SK-N-SH treated with all-trans-retinoic acid at 6 μM for 48 hours (cell line): ENCODE measurements at regions not wholly inside any gene's neighbourhood (a gene's known extent, or its start where the extent isn't known, plus 50 kb on each side); places are given as distances from the start of the nearest gene placed in this dataset.
A peak's percentile ranks its signal among the peaks of the same experiment; 100 is the strongest.

Experiments used
- ATAC-seq: fragments of 200-7000 bp; cut with Tn5 transposase; 3 replicates; pipeline ENCODE4 v1.9.1; 2020; ENCODE audit warnings: mild to moderate bottlenecking, moderate library complexity
- ARNTL ChIP-seq: fragments of 450-650 bp; formaldehyde crosslinking; IDR thresholded peaks from 2 replicates; pipeline ENCODE4 v1.5.0; 2020; ENCODE audit warnings: low read depth, mild to moderate bottlenecking, moderate library complexity, borderline replicate concordance
- BACH2 ChIP-seq: fragments of 250-450 bp; sonication (Bioruptor Pico); IDR thresholded peaks from 2 replicates; pipeline ENCODE4 v1.9.0; 2021; ENCODE audit warnings: mild to moderate bottlenecking, borderline replicate concordance
- CSDC2 ChIP-seq: fragments of 250-450 bp; sonication (Bioruptor Pico); IDR thresholded peaks from 2 replicates; pipeline ENCODE4 v1.5.0; 2020; ENCODE audit warnings: mild to moderate bottlenecking, moderate library complexity
- ESRRG ChIP-seq: fragments of 250-450 bp; sonication (Bioruptor Pico); IDR thresholded peaks from 2 replicates; pipeline ENCODE4 v1.6.1; 2021; ENCODE audit warnings: mild to moderate bottlenecking
- GLIS3 ChIP-seq: fragments of 250-450 bp; sonication (Bioruptor Pico); IDR thresholded peaks from 2 replicates; pipeline ENCODE4 v1.5.0; 2020; ENCODE audit warnings: mild to moderate bottlenecking, moderate library complexity
- ISL1 ChIP-seq: fragments of 250-450 bp; sonication (Bioruptor Pico); IDR thresholded peaks from 2 replicates; pipeline ENCODE4 v2.1.2; 2022; ENCODE audit warnings: mild to moderate bottlenecking, moderate library complexity
- OSR1 ChIP-seq: fragments of 250-450 bp; sonication (Bioruptor Pico); IDR thresholded peaks from 2 replicates; pipeline ENCODE4 v1.8.0; 2022; ENCODE audit warnings: moderate library complexity, mild to moderate bottlenecking, inconsistent platforms
- PPARA ChIP-seq: fragments of 250-450 bp; sonication (Bioruptor Pico); IDR thresholded peaks from 2 replicates; pipeline ENCODE4 v1.5.0; 2020; ENCODE audit warnings: mild to moderate bottlenecking, borderline replicate concordance
- RARB ChIP-seq: fragments of 250-450 bp; sonication (Bioruptor Pico); IDR thresholded peaks from 2 replicates; pipeline ENCODE4 v1.8.0; 2021; ENCODE audit warnings: mild to moderate bottlenecking, moderate library complexity
- SNAI2 ChIP-seq: fragments of 250-450 bp; sonication (Bioruptor Pico); IDR thresholded peaks from 2 replicates; pipeline ENCODE4 v1.5.0; 2020; ENCODE audit warnings: mild to moderate bottlenecking, moderate library complexity
- TCF4 ChIP-seq: fragments of 250-450 bp; sonication (Bioruptor Pico); IDR thresholded peaks from 2 replicates; pipeline ENCODE4 v1.8.0; 2021; ENCODE audit warnings: mild to moderate bottlenecking, moderate library complexity, borderline replicate concordance
- TOX ChIP-seq: fragments of 250-450 bp; sonication (Bioruptor Pico); IDR thresholded peaks from 2 replicates; pipeline ENCODE4 v1.8.0; 2021; ENCODE audit warnings: mild to moderate bottlenecking, moderate library complexity, borderline replicate concordance
- ZC3H10 ChIP-seq: fragments of 250-450 bp; sonication (Bioruptor Pico); IDR thresholded peaks from 2 replicates; pipeline ENCODE4 v1.5.1; 2021; ENCODE audit warnings: mild to moderate bottlenecking, moderate library complexity
- ZFP3 ChIP-seq: fragments of 250-450 bp; sonication (Bioruptor Pico); IDR thresholded peaks from 2 replicates; pipeline ENCODE4 v1.5.0; 2020; ENCODE audit warnings: mild to moderate bottlenecking, moderate library complexity
- ZFP30 ChIP-seq: fragments of 450-650 bp; formaldehyde crosslinking; IDR thresholded peaks from 2 replicates; pipeline ENCODE4 v1.5.0; 2022; ENCODE audit warnings: mild to moderate bottlenecking, moderate library complexity
- ZNF565 ChIP-seq: fragments of 450-650 bp; formaldehyde crosslinking; conservative IDR thresholded peaks from 2 replicates; pipeline ENCODE4 v1.5.0; 2020; ENCODE audit warnings: low read depth, mild to moderate bottlenecking, moderate library complexity
- ZNF70 ChIP-seq: fragments of 450-650 bp; formaldehyde crosslinking; IDR thresholded peaks from 2 replicates; pipeline ENCODE4 v1.5.0; 2020; ENCODE audit warnings: mild to moderate bottlenecking, moderate library complexity
- ZNF8 ChIP-seq: fragments of 450-650 bp; formaldehyde crosslinking; IDR thresholded peaks from 2 replicates; pipeline ENCODE4 v1.5.0; 2020; ENCODE audit warnings: mild to moderate bottlenecking, moderate library complexity
- TF ChIP-seq, protein P1 (sequence below): fragments of 250-450 bp; sonication (Bioruptor Pico); IDR thresholded peaks from 2 replicates; pipeline ENCODE4 v1.8.0; 2021; ENCODE audit warnings: low read depth, mild to moderate bottlenecking, moderate library complexity, borderline replicate concordance
- TF ChIP-seq, protein P2 (sequence below): fragments of 250-450 bp; sonication (Bioruptor Pico); IDR thresholded peaks from 2 replicates; pipeline ENCODE4 v1.5.0; 2020; ENCODE audit warnings: mild to moderate bottlenecking, moderate library complexity
- TF ChIP-seq, protein P3 (sequence below): fragments of 250-450 bp; sonication (Bioruptor Pico); IDR thresholded peaks from 2 replicates; pipeline ENCODE4 v1.5.1; 2020; ENCODE audit warnings: low read depth, mild to moderate bottlenecking, moderate library complexity
- TF ChIP-seq, protein P4 (sequence below): fragments of 250-450 bp; sonication (Bioruptor Pico); IDR thresholded peaks from 2 replicates; pipeline ENCODE4 v1.5.1; 2021; ENCODE audit warnings: mild to moderate bottlenecking, moderate library complexity
- TF ChIP-seq, protein P5 (sequence below): fragments of 250-450 bp; sonication (Bioruptor Pico); IDR thresholded peaks from 2 replicates; pipeline ENCODE4 v1.8.0; 2020; ENCODE audit warnings: mild to moderate bottlenecking, moderate library complexity, borderline replicate concordance

DNA sequence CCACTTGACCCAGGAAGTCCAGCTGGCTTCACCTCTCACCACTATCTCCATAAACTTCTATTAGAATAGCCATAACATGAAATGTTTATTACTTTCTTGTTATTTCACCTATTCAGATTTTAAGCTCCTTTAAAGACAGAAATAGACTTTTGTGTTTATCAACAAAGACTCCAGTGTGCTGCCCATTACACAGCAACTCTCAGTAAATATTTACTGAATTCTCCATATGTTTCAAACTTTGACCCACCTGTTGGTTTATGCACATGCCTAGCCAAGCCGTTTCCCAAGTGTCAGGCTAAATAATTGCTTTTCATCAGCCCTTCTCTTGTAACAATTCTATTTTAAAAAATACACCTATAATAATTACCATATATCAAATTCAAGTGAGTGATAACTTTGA, 242.9 kb upstream of the NEIL3 start:
- no peak for ATAC-seq
- TF ChIP-seq TCF4 (CRISPR knock-in tag) (no peak), ZFP3 (CRISPR knock-in tag) (no peak), OSR1 (CRISPR knock-in tag) (no peak), PPARA (CRISPR knock-in tag) (no peak), TOX (CRISPR knock-in tag) (no peak), SNAI2 (CRISPR knock-in tag) (no peak)

DNA sequence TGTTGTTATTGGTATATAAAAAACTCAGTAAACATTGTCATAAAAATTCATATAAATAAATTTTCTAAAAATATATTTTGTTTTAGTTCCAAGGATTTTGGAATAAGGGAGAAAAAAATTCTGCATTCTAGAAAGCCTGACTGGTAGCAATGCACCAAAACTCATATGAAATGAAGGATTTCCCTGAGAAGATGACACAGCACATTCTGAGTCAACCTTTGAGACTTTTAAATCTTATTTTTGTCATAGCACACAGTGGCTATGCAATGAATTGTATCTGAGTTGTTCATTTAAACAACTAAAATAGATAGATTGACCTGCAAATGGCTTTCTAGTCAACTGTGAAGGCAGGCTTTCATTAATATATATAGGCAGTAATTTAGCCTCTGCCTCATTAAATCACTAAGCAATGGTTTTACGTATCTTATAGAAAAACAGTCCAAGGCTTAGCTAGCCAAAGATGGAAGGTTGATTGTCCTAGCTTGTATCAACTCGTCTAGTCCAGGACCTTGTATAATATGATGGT, 239.1 kb upstream of the NEIL3 start:
- ATAC-seq, result no peak
- TF ChIP-seq ZC3H10 (CRISPR knock-in tag) (no peak), ISL1 (CRISPR knock-in tag) (no peak), ESRRG (CRISPR knock-in tag) (no peak), ARNTL (no peak), CSDC2 (CRISPR knock-in tag) (no peak), TOX (CRISPR knock-in tag) (no peak)
- TF ChIP-seq, protein P1, sequence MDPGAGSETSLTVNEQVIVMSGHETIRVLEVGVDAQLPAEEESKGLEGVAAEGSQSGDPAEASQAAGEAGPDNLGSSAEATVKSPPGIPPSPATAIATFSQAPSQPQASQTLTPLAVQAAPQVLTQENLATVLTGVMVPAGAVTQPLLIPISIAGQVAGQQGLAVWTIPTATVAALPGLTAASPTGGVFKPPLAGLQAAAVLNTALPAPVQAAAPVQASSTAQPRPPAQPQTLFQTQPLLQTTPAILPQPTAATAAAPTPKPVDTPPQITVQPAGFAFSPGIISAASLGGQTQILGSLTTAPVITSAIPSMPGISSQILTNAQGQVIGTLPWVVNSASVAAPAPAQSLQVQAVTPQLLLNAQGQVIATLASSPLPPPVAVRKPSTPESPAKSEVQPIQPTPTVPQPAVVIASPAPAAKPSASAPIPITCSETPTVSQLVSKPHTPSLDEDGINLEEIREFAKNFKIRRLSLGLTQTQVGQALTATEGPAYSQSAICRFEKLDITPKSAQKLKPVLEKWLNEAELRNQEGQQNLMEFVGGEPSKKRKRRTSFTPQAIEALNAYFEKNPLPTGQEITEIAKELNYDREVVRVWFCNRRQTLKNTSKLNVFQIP, result no peak
- TF ChIP-seq, all 23 proteins: peak for 0

DNA sequence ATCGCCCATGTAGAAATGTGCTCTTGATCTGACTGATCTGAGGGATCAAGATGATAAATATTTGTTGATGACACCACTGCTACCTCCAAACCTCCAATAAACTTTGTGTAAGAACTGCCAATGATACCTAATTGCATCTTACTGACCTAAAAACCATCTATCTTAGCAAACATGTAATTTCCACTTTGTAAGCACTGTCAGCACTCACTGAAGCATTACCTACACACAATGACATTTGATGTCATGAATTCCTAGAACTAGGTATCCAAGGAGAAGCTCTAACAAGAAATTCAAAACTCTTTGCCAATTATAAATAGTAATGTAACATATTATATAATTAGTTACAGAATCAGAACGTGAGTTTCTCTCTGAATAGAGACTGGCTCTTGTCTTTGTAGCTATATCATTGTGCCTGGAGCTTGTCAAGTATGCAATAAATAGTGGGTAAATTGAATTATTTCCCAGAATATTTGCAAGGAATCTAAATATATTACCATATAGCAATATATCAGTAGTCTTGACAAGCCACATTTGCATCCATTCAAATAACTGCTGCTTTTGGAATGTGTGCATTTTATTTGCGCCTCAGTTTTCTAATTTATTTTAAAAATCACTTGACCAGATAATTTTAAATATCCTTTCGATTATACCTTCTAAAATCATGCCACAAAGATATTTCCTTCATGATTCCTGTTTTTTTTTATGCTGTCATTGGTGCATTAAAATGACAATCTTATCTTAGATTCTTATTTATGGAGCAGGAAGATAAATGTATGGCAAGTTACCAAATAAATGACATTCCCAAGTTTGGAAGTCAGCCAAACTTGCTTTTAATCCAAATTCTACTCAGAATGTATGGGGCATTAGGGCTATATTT, 232.3 kb upstream of the NEIL3 start:
- TF ChIP-seq, protein P1, result peak; percentile 90; the same call in 1 of the 2 replicates
- no peak for TF ChIP-seq RARB (CRISPR knock-in tag)
- TF ChIP-seq ZNF565 (CRISPR knock-in tag), result no peak
- TF ChIP-seq ZNF8 (CRISPR knock-in tag), result no peak
- TF ChIP-seq ZC3H10 (CRISPR knock-in tag), result peak; percentile 44; the same call in 1 of the 2 replicates
- no peak for TF ChIP-seq BACH2 (CRISPR knock-in tag)
- no peak for TF ChIP-seq SNAI2 (CRISPR knock-in tag)
- no peak for TF ChIP-seq PPARA (CRISPR knock-in tag)
- TF ChIP-seq, protein P2, sequence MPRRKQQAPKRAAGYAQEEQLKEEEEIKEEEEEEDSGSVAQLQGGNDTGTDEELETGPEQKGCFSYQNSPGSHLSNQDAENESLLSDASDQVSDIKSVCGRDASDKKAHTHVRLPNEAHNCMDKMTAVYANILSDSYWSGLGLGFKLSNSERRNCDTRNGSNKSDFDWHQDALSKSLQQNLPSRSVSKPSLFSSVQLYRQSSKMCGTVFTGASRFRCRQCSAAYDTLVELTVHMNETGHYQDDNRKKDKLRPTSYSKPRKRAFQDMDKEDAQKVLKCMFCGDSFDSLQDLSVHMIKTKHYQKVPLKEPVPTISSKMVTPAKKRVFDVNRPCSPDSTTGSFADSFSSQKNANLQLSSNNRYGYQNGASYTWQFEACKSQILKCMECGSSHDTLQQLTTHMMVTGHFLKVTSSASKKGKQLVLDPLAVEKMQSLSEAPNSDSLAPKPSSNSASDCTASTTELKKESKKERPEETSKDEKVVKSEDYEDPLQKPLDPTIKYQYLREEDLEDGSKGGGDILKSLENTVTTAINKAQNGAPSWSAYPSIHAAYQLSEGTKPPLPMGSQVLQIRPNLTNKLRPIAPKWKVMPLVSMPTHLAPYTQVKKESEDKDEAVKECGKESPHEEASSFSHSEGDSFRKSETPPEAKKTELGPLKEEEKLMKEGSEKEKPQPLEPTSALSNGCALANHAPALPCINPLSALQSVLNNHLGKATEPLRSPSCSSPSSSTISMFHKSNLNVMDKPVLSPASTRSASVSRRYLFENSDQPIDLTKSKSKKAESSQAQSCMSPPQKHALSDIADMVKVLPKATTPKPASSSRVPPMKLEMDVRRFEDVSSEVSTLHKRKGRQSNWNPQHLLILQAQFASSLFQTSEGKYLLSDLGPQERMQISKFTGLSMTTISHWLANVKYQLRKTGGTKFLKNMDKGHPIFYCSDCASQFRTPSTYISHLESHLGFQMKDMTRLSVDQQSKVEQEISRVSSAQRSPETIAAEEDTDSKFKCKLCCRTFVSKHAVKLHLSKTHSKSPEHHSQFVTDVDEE (CRISPR knock-in tag), result peak; percentile 69
- TF ChIP-seq ESRRG (CRISPR knock-in tag), result no peak
- no peak; the same call in 1 of the 2 replicates for TF ChIP-seq GLIS3 (CRISPR knock-in tag)
- no peak for TF ChIP-seq ZFP30 (CRISPR knock-in tag)
- peak; percentile 65 for TF ChIP-seq TCF4 (CRISPR knock-in tag)
- TF ChIP-seq, protein P3, sequence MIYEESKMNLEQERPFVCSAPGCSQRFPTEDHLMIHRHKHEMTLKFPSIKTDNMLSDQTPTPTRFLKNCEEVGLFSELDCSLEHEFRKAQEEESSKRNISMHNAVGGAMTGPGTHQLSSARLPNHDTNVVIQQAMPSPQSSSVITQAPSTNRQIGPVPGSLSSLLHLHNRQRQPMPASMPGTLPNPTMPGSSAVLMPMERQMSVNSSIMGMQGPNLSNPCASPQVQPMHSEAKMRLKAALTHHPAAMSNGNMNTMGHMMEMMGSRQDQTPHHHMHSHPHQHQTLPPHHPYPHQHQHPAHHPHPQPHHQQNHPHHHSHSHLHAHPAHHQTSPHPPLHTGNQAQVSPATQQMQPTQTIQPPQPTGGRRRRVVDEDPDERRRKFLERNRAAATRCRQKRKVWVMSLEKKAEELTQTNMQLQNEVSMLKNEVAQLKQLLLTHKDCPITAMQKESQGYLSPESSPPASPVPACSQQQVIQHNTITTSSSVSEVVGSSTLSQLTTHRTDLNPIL (CRISPR knock-in tag), result peak; percentile 80
- TF ChIP-seq, protein P4, sequence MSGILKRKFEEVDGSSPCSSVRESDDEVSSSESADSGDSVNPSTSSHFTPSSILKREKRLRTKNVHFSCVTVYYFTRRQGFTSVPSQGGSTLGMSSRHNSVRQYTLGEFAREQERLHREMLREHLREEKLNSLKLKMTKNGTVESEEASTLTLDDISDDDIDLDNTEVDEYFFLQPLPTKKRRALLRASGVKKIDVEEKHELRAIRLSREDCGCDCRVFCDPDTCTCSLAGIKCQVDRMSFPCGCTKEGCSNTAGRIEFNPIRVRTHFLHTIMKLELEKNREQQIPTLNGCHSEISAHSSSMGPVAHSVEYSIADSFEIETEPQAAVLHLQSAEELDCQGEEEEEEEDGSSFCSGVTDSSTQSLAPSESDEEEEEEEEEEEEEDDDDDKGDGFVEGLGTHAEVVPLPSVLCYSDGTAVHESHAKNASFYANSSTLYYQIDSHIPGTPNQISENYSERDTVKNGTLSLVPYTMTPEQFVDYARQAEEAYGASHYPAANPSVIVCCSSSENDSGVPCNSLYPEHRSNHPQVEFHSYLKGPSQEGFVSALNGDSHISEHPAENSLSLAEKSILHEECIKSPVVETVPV, result peak; percentile 63; the same call in 1 of the 2 replicates
- no peak for TF ChIP-seq ZNF70 (CRISPR knock-in tag)
- peak; percentile 99 for TF ChIP-seq ISL1 (CRISPR knock-in tag)
- 0 out of 2 replicates have a peak, but pooled peaks have one; percentile 8 for TF ChIP-seq ZFP3 (CRISPR knock-in tag)
- TF ChIP-seq, protein P5, sequence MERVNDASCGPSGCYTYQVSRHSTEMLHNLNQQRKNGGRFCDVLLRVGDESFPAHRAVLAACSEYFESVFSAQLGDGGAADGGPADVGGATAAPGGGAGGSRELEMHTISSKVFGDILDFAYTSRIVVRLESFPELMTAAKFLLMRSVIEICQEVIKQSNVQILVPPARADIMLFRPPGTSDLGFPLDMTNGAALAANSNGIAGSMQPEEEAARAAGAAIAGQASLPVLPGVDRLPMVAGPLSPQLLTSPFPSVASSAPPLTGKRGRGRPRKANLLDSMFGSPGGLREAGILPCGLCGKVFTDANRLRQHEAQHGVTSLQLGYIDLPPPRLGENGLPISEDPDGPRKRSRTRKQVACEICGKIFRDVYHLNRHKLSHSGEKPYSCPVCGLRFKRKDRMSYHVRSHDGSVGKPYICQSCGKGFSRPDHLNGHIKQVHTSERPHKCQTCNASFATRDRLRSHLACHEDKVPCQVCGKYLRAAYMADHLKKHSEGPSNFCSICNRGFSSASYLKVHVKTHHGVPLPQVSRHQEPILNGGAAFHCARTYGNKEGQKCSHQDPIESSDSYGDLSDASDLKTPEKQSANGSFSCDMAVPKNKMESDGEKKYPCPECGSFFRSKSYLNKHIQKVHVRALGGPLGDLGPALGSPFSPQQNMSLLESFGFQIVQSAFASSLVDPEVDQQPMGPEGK (CRISPR knock-in tag), result no peak; the same call in 1 of the 2 replicates
- no peak for TF ChIP-seq CSDC2 (CRISPR knock-in tag)
- no peak for TF ChIP-seq OSR1 (CRISPR knock-in tag)
- TF ChIP-seq TOX (CRISPR knock-in tag), result peak; percentile 89; the same call in 1 of the 2 replicates
- no peak for TF ChIP-seq ARNTL
- TF ChIP-seq, all 23 proteins: peak for 9
- ATAC-seq, result peak; percentile 84
